K562 (cell line): ENCODE measurements at regions not wholly inside any gene's neighbourhood (a gene's known extent, or its start where the extent isn't known, plus 50 kb on each side); places are given as distances from the start of the nearest gene placed in this dataset.
A peak's percentile ranks its signal among the peaks of the same experiment; 100 is the strongest.
"Not testable (repeated sequence)": the region's sequence is repeated elsewhere in the genome, so short reads cannot be mapped to it uniquely, and the experiment has no call there.

Source experiments
- ATAC-seq: fragments of 200-7000 bp; cut with Tn5 transposase; 3 replicates; pipeline ENCODE4 v1.9.1; 2020; ENCODE audit warnings: moderate library complexity
- BruUV-seq: library from RNA; stranded (reverse); fragments of 400-500 nt; replicated peaks from 2 replicates; lab custom pipeline; 2021; lab: Mats Ljungman, UMichigan
- CTCF ChIA-PET: fragments of 300-600 bp; formaldehyde crosslinking; extraction: SDS; loops from one replicate; lab custom pipeline; 2021; ENCODE audit warnings: low intra/inter-chr PET ratio; lab: Yijun Ruan, JAX
- POLR2A ChIA-PET: fragments of 300-600, 350-650 bp; sonication (Branson Sonifier 250); formaldehyde crosslinking; extraction: SDS; loops from one replicate; lab custom pipeline; 2021; ENCODE audit warnings: antibody characterized with exemption, inconsistent platforms; lab: Yijun Ruan, JAX
- DNase-seq, 4 experiments: peaks; one replicate each; pipeline versions ENCODE4 v3.0.0 to v3.0.0-alpha.2; 2011 to 2018; ENCODE audit warnings: low spot score in 3 of 4, mixed read lengths in 3 of 4; ENCODE audit errors: extremely low read depth in 1 of 4
- FAIRE-seq: peaks from 2 replicates; lab custom pipeline; 2011; peaks lifted over from hg19 to GRCh38; lab: Jason Lieb, UNC
- H2AFZ ChIP-seq: 2 replicates; pipeline ENCODE4 v1.6.0; 2011; ENCODE audit warnings: low read depth, low read length, control low read depth, inconsistent platforms
- H3K27ac ChIP-seq: fragments of 200-600 bp; 3 replicates; pipeline ENCODE4 v1.8.0; 2011; ENCODE audit warnings: low read depth, mild to moderate bottlenecking, control low read depth, inconsistent platforms, low read length, moderate library complexity, mixed read lengths; ENCODE audit errors: extremely low read depth
- H3K27me3 ChIP-seq, 2 experiments: fragments of 300-600 bp in 1 of 2; 2 replicates in 1 of 2; 3 replicates in 1 of 2; pipeline versions ENCODE4 v1.6.0 to v1.8.0; 2011; ENCODE audit warnings: inconsistent platforms in 2 of 2, low read length in 2 of 2, mild to moderate bottlenecking in 1 of 2, mixed read lengths in 1 of 2, moderate library complexity in 1 of 2; ENCODE audit not compliant: control insufficient read depth in 2 of 2, insufficient read depth in 2 of 2
- H3K36me3 ChIP-seq: fragments of 300-600 bp; 3 replicates; pipeline ENCODE4 v1.8.0; 2011; ENCODE audit warnings: mild to moderate bottlenecking, low read length, inconsistent platforms; ENCODE audit not compliant: control insufficient read depth, insufficient read depth
- H3K4me1 ChIP-seq, 2 experiments: fragments of 200-600 bp in 1 of 2; replicated peaks in 1 of 2; 2 replicates in 1 of 2; 3 replicates in 1 of 2; pipeline versions ENCODE4 v1.5.1 to v1.8.0; 2011; ENCODE audit warnings: inconsistent platforms in 2 of 2, low read length in 2 of 2, mild to moderate bottlenecking in 1 of 2, mixed read lengths in 1 of 2, moderate library complexity in 1 of 2; ENCODE audit not compliant: control insufficient read depth in 2 of 2, insufficient read depth in 2 of 2
- H3K4me2 ChIP-seq: 2 replicates; pipeline ENCODE4 v1.6.1; 2011; ENCODE audit warnings: low read length, control low read depth, inconsistent platforms, mixed read lengths; ENCODE audit not compliant: insufficient read depth
- H3K4me3 ChIP-seq: fragments of 200-600 bp; sonication (generic), shearing (Covaris generic); 2 replicates; pipeline ENCODE4 v1.5.1; 2016; ENCODE audit warnings: control low read depth, inconsistent platforms
- H3K79me2 ChIP-seq: fragments of 200-600 bp; 3 replicates; pipeline ENCODE4 v1.8.0; 2011; ENCODE audit warnings: low read length, inconsistent platforms; ENCODE audit not compliant: control insufficient read depth, insufficient read depth
- H3K9ac ChIP-seq, 2 experiments: 2 replicates each; pipeline versions ENCODE4 v1.6.0 to v1.6.1; 2011; ENCODE audit warnings: low read depth in 2 of 2, low read length in 2 of 2, control low read depth in 1 of 2, inconsistent platforms in 1 of 2, mild to moderate bottlenecking in 1 of 2, mixed read lengths in 1 of 2; ENCODE audit not compliant: insufficient read depth in 1 of 2
- H3K9me1 ChIP-seq: one replicate; pipeline ENCODE4 v1.6.0; 2011; ENCODE audit warnings: inconsistent platforms, mild to moderate bottlenecking, low read length, moderate library complexity; ENCODE audit not compliant: control insufficient read depth, insufficient read depth
- H3K9me3 ChIP-seq: replicated peaks from 2 replicates; pipeline ENCODE4 v1.5.1; 2011; ENCODE audit warnings: low read depth, low read length, inconsistent platforms; ENCODE audit not compliant: control insufficient read depth, insufficient read depth
- H4K20me1 ChIP-seq: replicated peaks from 2 replicates; pipeline ENCODE4 v1.6.1; 2011; ENCODE audit warnings: low read length, inconsistent platforms, mixed read lengths; ENCODE audit not compliant: control insufficient read depth, insufficient read depth
- CCNT2 ChIP-seq: IDR thresholded peaks from 2 replicates; pipeline ENCODE4 v1.6.1; 2011; ENCODE audit warnings: borderline replicate concordance, low read depth, mild to moderate bottlenecking, moderate library complexity, mixed read lengths, low read length; ENCODE audit not compliant: insufficient read length; ENCODE audit errors: extremely low read depth
- CXXC5 ChIP-seq: fragments of 250-450 bp; sonication (Bioruptor Pico); IDR thresholded peaks from 2 replicates; pipeline ENCODE4 v1.8.0; 2022; ENCODE audit warnings: inconsistent platforms, mild to moderate bottlenecking, moderate library complexity
- GABPA ChIP-seq: fragments of 200-800 bp; sonication (Bioruptor generic); conservative IDR thresholded peaks from 2 replicates; pipeline ENCODE4 v1.6.1; 2016; ENCODE audit warnings: low read depth, missing genetic modification characterization, missing compliant biosample characterization
- HDAC1 ChIP-seq, 2 experiments: fragments of 450-650 bp; IDR thresholded peaks; 2 replicates each; pipeline ENCODE4 v1.6.1; 2016 to 2017; ENCODE audit warnings: inconsistent platforms in 1 of 2, mild to moderate bottlenecking in 1 of 2, moderate library complexity in 1 of 2
- L3MBTL2 ChIP-seq: fragments of 450-650 bp; IDR thresholded peaks from 2 replicates; pipeline ENCODE4 v1.6.1; 2016; ENCODE audit warnings: mild to moderate bottlenecking, moderate library complexity
- MNT ChIP-seq, 2 experiments: fragments of 450-650 bp; conservative IDR thresholded peaks; 2 replicates each; pipeline ENCODE4 v1.6.1; 2017; ENCODE audit warnings: mild to moderate bottlenecking in 2 of 2, moderate library complexity in 2 of 2
- NKRF ChIP-seq: fragments of 450-650 bp; IDR thresholded peaks from 2 replicates; pipeline ENCODE4 v1.6.1; 2016; ENCODE audit warnings: borderline replicate concordance
- NR2C2 ChIP-seq, 2 experiments: fragments of 200-800 bp in 1 of 2; sonication (Bioruptor generic) in 1 of 2; sonication (generic) in 1 of 2; formaldehyde crosslinking in 1 of 2; IDR thresholded peaks; 2 replicates each; pipeline versions ENCODE4 v1.6.1 to v1.8.0; 2016 to 2022; ENCODE audit warnings: mild to moderate bottlenecking in 1 of 2, missing compliant biosample characterization in 1 of 2, missing genetic modification characterization in 1 of 2, missing genetic modification reagents in 1 of 2
- RBBP5 ChIP-seq: fragments of 200-600 bp; sonication (generic); IDR thresholded peaks from 2 replicates; pipeline ENCODE4 v1.6.1; 2012; ENCODE audit warnings: borderline replicate concordance, mild to moderate bottlenecking, low read length, control low read depth, inconsistent platforms; ENCODE audit not compliant: insufficient read depth, poor library complexity, severe bottlenecking
- TFAP4 ChIP-seq: sonication (generic); formaldehyde crosslinking; IDR thresholded peaks from 2 replicates; pipeline ENCODE4 v1.8.0; 2022; ENCODE audit warnings: missing genetic modification reagents, mild to moderate bottlenecking, moderate library complexity, borderline replicate concordance
- ZBTB7A ChIP-seq: IDR thresholded peaks from 2 replicates; pipeline ENCODE4 v1.6.1; 2011; ENCODE audit warnings: low read depth, mild to moderate bottlenecking, low read length, moderate library complexity, borderline replicate concordance; ENCODE audit not compliant: control insufficient read depth
- ZFX ChIP-seq: sonication (generic); formaldehyde crosslinking; IDR thresholded peaks from 2 replicates; pipeline ENCODE4 v1.8.0; 2022; ENCODE audit warnings: mild to moderate bottlenecking, missing genetic modification reagents, moderate library complexity
- WGBS: fragments of 100-300 bp; shearing (Covaris generic); methylation state at CpG from one replicate; pipeline ENCODE4 v1.1.6; 2016; ENCODE audit warnings: low coverage, mixed read lengths; ENCODE audit not compliant: insufficient coverage; ENCODE audit errors: missing lambda C conversion rate; 5-methylcytosine and 5-hydroxymethylcytosine counted together
- in situ Hi-C: fragments of 300-500 bp; cut with MboI; formaldehyde crosslinking; loops from 4 replicates; pipeline ENCODE4 v1.15.0; 2018; ENCODE audit warnings: inconsistent platforms, mixed read lengths
- intact Hi-C: fragments of 100-400 bp; cut with micrococcal nuclease; formaldehyde crosslinking; loops from 2 replicates; pipeline ENCODE4 v1.14.2; 2022

- H3K36me3 ChIP-seq; CTCF ChIA-PET; in situ Hi-C loops; H3K9me1 ChIP-seq; H3K4me1 ChIP-seq; H3K27me3 ChIP-seq; H4K20me1 ChIP-seq; H3K9me3 ChIP-seq; intact Hi-C loops; BruUV-seq; TF ChIP-seq NR2C2 (CRISPR knock-in tag; IDR thresholded peaks at IDR 0.05): not testable (repeated sequence)
- POLR2A ChIA-PET = interaction anchor here (0.6 kb wide), 1 partner anchor 9 kb away, joined by 3 read pairs; no protein-coding TSS in a partner anchor
- FAIRE-seq (peak; percentile 69), DNase-seq (peak; percentile 61 to 78 (median 67)), ATAC-seq (peak; percentile 82)
- Histone ChIP-seq H2AFZ (peak overlapping the region; percentile 55), H3K79me2 (peaks cover 41% of the 10 kb centered on the region), H3K9ac (peak overlapping the region; percentile 72 to 95), H3K27ac (peak overlapping the region; percentile 91), H3K4me2 (peak overlapping the region; percentile 48), H3K4me3 (peak overlapping the region; percentile 80)
- WGBS = 0% methylated on average over 22 of the region's 111 CpGs
- TF ChIP-seq CXXC5 (CRISPR knock-in tag) (peak; percentile 31), MNT (conservative IDR thresholded peaks at IDR 0.05) (peak; percentile 89 to 95), ZFX (CRISPR knock-in tag) (peak; percentile 75), NR2C2 (tag; IDR thresholded peaks at IDR 0.05) (0 out of 2 replicates have a peak, but pooled peaks have one; percentile 7), HDAC1 (IDR thresholded peaks at IDR 0.05) (peak in 1 of 2 experiments; percentile 65; a peak in 1 of 4 replicates), L3MBTL2 (peak; percentile 45; the same call in 1 of the 2 replicates), CCNT2 (peak; percentile 27), NKRF (peak; percentile 53; the same call in 1 of the 2 replicates), ZBTB7A (peak; percentile 59; the same call in 1 of the 2 replicates), TFAP4 (CRISPR knock-in tag) (peak; percentile 52), RBBP5 (peak; percentile 80), GABPA (peak; percentile 46; the same call in 1 of the 2 replicates)
Measured at GRCh38 chr7:32728412-32729334, 162.9 kb downstream of the KBTBD2 start.
